Esophagus squamous epithelium (tissue), 5 donors: ENCODE measurements at regions not wholly inside any gene's neighbourhood (a gene's known extent, or its start where the extent isn't known, plus 50 kb on each side); places are given as distances from the start of the nearest gene placed in this dataset.

ENCODE experiments used
- DNase-seq: peaks from one replicate; lab custom pipeline; 2025; lab: John Stamatoyannopoulos, UW
- H3K27ac ChIP-seq, 4 donors: fragments of 200-600 bp; sonication (generic); one replicate each; pipeline ENCODE4 v1.5.1; 2016 to 2019; ENCODE audit warnings: mild to moderate bottlenecking in 1 of 4
- H3K27me3 ChIP-seq, 4 donors: fragments of 200-600 bp; sonication (generic); 1 replicate in 3 of 4; 2 replicates in 1 of 4; pipeline versions ENCODE4 v1.5.1 to v1.6.0; 2017 to 2021; ENCODE audit warnings: antibody characterized with exemption in 1 of 4
- H3K36me3 ChIP-seq, 3 donors: fragments of 200-600 bp; sonication (generic); one replicate each; pipeline ENCODE4 v1.5.1; 2016 to 2019
- H3K4me1 ChIP-seq, 3 donors: fragments of 200-600 bp; sonication (generic); one replicate each; pipeline ENCODE4 v1.5.1; 2017 to 2019
- H3K4me3 ChIP-seq, 4 donors: fragments of 200-600 bp; sonication (generic); 1 replicate in 3 of 4; 2 replicates in 1 of 4; pipeline ENCODE4 v1.5.1; 2016 to 2019; ENCODE audit warnings: mild to moderate bottlenecking in 2 of 4, moderate library complexity in 1 of 4
- H3K9me3 ChIP-seq, 3 donors: fragments of 200-600 bp; sonication (generic); one replicate each; pipeline ENCODE4 v1.5.1; 2016 to 2019
- CTCF ChIP-seq, 6 experiments: fragments of 450-650 bp in 4 of 6; fragments of 200-600 bp in 2 of 6; sonication (generic) in 2 of 6; IDR thresholded peaks; one replicate each; pipeline ENCODE4 v1.5.1; 2016 to 2019; ENCODE audit warnings: antibody characterized with exemption in 6 of 6, mild to moderate bottlenecking in 4 of 6, moderate library complexity in 4 of 6
- POLR2A ChIP-seq, 4 donors: fragments of 450-650 bp; IDR thresholded peaks; one replicate each; pipeline ENCODE4 v1.6.1; 2017; ENCODE audit warnings: antibody characterized with exemption in 4 of 4, mild to moderate bottlenecking in 4 of 4, moderate library complexity in 3 of 4
- WGBS, 2 donors: methylation state at CpG; one replicate each; pipeline ENCODE4 v1.1.5; 2018; 5-methylcytosine and 5-hydroxymethylcytosine counted together
- intact Hi-C: fragments of 100-400 bp; cut with DNase I; formaldehyde crosslinking; loops from one replicate; pipeline ENCODE4 v1.15.0; 2022
- donor health status: DM: yes; HTN: yes; CAD: no.

GRCh38 chrX:45774961-45775360 lies 574.3 kb upstream of the DIPK2B start:
- H3K4me1 ChIP-seq = peaks cover 0 to 96% (median 7%) of the 10 kb centered on the region in 3 donors
- no peak for DNase-seq
- H3K4me3 ChIP-seq = no peak overlapping the region
- no peak for TF ChIP-seq CTCF (IDR thresholded peaks at IDR 0.05)
- intact Hi-C loops = no loop called here
- WGBS, 2 donors = 21 to 50% methylated on average over 5 of the region's 5 CpGs
- H3K27ac ChIP-seq = peak overlapping the region; percentile 43 to 88 (median 74)
- no peaks in the 10 kb centered on the region for H3K9me3 ChIP-seq
- no peaks in the 10 kb centered on the region for H3K36me3 ChIP-seq
- no peaks in the 10 kb centered on the region for H3K27me3 ChIP-seq

GRCh38 chrX:45773572-45773971 lies 572.9 kb upstream of the DIPK2B start:
- no peak for TF ChIP-seq POLR2A (IDR thresholded peaks at IDR 0.05)
- H3K27ac ChIP-seq = peak overlapping the region; percentile 43 to 88 (median 64)
- no peaks in the 10 kb centered on the region for H3K9me3 ChIP-seq
- H3K4me1 ChIP-seq = peaks cover 0 to 85% (median 2%) of the 10 kb centered on the region in 3 donors
- H3K36me3 ChIP-seq = no peaks in the 10 kb centered on the region
- intact Hi-C loops = no loop called here
- H3K27me3 ChIP-seq = no peaks in the 10 kb centered on the region
- DNase-seq = no peak
- no peak overlapping the region for H3K4me3 ChIP-seq
- WGBS, 2 donors = 72 to 89% methylated on average over 2 to 4 of the region's 4 CpGs

DNA sequence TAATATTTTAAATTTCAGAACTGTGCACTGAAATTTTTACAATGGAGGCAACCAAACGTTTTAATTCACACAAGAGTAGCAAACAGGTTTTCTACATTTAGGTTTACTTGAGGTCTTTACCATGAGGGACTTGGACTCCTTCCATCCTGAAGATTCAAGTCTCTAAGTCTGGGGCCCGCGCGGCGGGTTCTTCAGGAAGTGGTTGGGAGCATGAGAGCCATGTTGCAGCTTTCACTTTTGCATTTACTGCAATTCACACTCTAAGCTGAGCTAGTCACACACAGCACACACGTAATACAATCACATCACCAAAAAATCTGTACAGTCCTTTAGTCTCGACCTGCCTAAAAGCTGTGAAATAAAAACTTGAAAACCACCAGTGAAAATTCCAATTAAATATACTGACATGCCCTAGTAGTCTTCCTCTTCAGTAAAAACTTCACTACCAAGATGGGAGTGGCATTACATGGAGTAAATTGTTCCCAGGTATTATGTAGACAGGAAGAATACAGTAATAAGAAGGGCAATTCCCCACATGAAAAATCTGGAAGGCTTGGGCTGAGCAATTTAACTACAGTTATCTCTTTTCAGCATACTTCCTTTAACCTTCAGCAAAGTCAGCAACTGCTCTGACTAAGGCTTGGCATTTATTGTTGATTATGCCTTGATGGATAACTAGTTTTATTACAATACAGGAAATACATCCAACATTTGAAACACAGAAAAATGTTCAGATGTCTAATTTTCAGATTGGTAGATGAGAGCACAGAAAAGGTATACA lies 571.1 kb upstream of the DIPK2B start:
- intact Hi-C loops = no loop called here
- no peaks in the 10 kb centered on the region for H3K9me3 ChIP-seq
- peak overlapping the region in 1 of 4 donors; percentile 64 for H3K4me3 ChIP-seq
- TF ChIP-seq CTCF (IDR thresholded peaks at IDR 0.05) (no peak), POLR2A (IDR thresholded peaks at IDR 0.05) (no peak)
- H3K36me3 ChIP-seq = no peaks in the 10 kb centered on the region
- peaks cover 0 to 84% (median 2%) of the 10 kb centered on the region in 3 donors for H3K4me1 ChIP-seq
- DNase-seq = no peak
- peak overlapping the region; percentile 75 to 89 (median 86) for H3K27ac ChIP-seq
- 5 to 16% methylated on average over 7 of the region's 7 CpGs for WGBS, 2 donors
- H3K27me3 ChIP-seq = no peaks in the 10 kb centered on the region

DNA sequence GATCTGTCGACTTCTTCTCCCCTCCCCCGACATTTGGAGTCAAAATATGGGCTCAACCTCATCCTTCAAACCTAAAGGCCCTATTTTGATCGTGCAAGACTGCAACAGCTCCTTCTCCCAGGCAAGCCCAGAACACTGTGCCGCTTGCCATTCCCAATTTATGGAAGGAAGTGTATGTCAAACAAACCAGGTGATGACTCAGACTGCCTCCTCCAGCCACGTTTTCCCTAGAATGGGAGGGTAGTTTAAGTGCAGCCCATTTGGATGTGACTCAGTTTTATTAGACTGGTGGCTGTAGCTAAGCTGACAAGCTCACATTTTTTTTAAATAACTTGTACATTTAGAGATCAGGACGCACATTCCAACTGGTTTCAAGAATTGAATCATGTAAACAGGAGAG lies 570.4 kb upstream of the DIPK2B start:
- DNase-seq = no peak
- Histone ChIP-seq H3K9me3 (no peaks in the 10 kb centered on the region), H3K27ac (peak overlapping the region; percentile 75 to 89 (median 86)), H3K36me3 (no peaks in the 10 kb centered on the region), H3K27me3 (no peaks in the 10 kb centered on the region), H3K4me3 (peak overlapping the region; percentile 19 to 64 (median 43)), H3K4me1 (peaks cover 0 to 83% (median 2%) of the 10 kb centered on the region in 3 donors)
- intact Hi-C loops = no loop called here
- WGBS, 2 donors = 12 to 14% methylated on average over 5 to 6 of the region's 6 CpGs
- TF ChIP-seq CTCF (IDR thresholded peaks at IDR 0.05) (no peak), POLR2A (IDR thresholded peaks at IDR 0.05) (no peak)

DNA sequence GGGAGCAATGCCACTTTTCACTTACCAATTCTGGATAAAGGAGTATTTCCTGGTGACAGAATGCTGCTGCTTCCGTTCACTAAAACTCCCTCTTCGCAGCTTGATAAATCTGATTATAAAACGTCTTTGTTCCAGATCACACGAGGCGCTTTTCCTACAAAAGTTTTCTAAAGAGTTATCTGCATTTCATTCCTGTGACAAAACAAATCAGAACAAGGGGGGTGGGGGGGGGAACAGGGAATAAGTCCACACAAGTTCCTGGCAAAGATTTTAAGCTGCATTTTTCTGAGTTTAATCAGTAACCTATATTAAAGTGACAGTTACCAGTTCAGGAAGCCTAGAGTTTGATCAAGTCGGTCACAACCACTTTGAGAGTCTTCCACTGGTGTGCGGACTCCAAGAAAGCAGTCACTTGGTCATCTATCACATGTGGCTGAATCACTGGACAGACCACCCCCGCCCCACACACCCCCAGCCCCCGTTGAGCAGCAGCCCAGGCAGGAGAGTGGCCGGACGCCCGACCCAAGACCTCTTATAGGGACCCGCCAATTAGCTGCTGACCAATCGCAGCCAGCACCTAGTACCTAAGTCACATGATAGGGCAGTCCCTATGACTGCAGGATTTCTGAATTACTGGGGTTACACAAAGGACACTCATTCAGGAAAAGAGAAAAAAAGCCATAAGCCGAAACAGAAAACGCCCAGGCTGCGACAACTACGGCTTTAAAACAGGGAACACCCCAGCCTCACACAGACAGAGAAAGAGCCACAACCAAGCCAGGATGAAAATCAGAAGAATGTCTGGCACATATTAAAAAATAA lies 569.3 kb upstream of the DIPK2B start:
- Histone ChIP-seq H3K27me3 (no peaks in the 10 kb centered on the region), H3K36me3 (no peaks in the 10 kb centered on the region), H3K9me3 (no peaks in the 10 kb centered on the region), H3K4me3 (peak overlapping the region; percentile 19 to 64 (median 43)), H3K4me1 (peaks cover 0 to 83% (median 2%) of the 10 kb centered on the region in 3 donors), H3K27ac (peak overlapping the region; percentile 75 to 89 (median 86))
- DNase-seq = peak; percentile 2
- intact Hi-C loops = no loop called here
- peak in 3 of 4 donors; percentile 26 to 54 (median 45) for TF ChIP-seq POLR2A (IDR thresholded peaks at IDR 0.05)
- no peak for TF ChIP-seq CTCF (IDR thresholded peaks at IDR 0.05)
- 1 to 31% methylated on average over 9 to 13 of the region's 18 CpGs for WGBS, 2 donors
